ENCODE measurements at regions not wholly inside any gene's neighbourhood (a gene's known extent, or its start where the extent isn't known, plus 50 kb on each side); places are given as distances from the start of the nearest gene placed in this dataset.

GRCh38 chr1:56297904-56298303, 281.5 kb downstream of the PLPP3 start:
- TF ChIP-seq, protein P1, sequence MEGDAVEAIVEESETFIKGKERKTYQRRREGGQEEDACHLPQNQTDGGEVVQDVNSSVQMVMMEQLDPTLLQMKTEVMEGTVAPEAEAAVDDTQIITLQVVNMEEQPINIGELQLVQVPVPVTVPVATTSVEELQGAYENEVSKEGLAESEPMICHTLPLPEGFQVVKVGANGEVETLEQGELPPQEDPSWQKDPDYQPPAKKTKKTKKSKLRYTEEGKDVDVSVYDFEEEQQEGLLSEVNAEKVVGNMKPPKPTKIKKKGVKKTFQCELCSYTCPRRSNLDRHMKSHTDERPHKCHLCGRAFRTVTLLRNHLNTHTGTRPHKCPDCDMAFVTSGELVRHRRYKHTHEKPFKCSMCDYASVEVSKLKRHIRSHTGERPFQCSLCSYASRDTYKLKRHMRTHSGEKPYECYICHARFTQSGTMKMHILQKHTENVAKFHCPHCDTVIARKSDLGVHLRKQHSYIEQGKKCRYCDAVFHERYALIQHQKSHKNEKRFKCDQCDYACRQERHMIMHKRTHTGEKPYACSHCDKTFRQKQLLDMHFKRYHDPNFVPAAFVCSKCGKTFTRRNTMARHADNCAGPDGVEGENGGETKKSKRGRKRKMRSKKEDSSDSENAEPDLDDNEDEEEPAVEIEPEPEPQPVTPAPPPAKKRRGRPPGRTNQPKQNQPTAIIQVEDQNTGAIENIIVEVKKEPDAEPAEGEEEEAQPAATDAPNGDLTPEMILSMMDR (IDR thresholded peaks at IDR 0.05; ENCODE audit: extremely low read depth, insufficient read depth, missing control alignments), result no peak
- DNase-seq (ENCODE audit: low spot score), result no peak
- in situ Hi-C loops (cut with MboI; ENCODE audit: low pct_unique_long_range_greater_than_20kb, low sequenced_read_pairs, unreplicated experiment), result no loop called here

DNA sequence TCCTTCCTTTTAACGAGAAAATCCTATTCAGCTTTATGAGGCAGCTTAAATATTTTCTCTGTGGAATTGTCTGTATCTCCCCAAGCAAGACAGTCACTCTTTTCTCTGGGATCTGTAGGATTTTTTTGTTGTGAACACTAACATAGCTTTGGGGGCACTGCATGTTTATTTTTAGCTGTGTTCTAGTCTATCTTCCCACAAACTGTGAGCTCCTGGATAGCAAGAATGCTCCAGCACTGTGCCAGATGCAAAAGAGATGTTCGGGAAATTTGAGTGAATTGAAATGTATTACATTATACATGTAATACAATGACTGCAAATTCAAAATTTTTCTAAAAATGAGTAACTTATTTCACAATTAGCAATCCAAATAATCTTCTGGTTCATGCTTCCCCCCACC, 282.2 kb downstream of the PLPP3 start:
- TF ChIP-seq, protein P1 (IDR thresholded peaks at IDR 0.05; ENCODE audit: extremely low read depth, insufficient read depth, missing control alignments), result no peak
- DNase-seq (ENCODE audit: low spot score), result no peak
- in situ Hi-C loops (cut with MboI; ENCODE audit: low pct_unique_long_range_greater_than_20kb, low sequenced_read_pairs, unreplicated experiment), result no loop called here

DNA sequence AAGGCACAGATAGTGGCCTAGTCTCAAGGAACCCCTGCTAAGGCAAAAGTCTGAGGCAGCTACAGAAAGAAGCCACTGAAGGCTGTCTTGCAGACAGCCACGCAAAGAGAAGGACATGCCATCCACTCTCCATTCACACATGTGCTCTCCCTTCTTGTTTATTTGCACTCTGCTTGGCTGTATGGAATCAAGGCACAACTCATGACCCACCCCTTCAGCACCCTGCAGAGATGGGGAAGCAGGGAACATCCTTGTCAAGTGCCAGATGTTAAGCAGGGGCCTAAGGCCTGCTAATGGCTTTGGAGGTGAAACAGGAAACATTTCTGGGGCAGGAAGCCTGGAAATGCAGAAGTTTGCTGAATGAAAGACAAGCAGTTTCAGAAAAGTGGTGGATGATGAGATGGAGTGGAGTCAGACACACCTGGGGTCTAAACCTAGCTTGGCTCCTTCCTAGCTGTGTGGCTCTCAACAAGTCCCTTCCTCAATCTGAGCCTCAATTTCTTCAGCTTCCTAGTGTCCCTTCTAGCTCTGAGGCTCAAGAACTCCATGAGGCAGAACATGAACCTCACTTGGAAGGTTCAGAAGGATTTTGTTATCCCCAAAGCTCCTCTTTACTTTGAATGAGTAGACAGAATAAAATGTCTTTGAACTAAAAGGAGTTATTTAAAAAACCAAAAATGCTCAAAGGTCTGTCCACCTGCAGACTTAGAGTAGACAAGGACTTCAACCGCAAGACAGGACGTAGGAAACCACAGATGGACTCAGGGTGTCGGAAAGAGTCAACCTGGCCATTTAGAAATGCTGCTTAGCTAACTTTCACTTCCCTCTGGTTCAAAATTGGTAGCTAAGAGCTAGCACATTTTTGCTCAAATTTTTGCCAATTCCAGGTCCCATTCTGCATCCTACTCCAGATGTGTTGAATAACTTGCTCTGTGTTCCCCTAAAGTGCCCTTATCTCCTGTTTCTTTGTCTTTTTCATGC, 283.1 kb downstream of the PLPP3 start:
- no peak for DNase-seq (ENCODE audit: low spot score)
- TF ChIP-seq, protein P1 (IDR thresholded peaks at IDR 0.05; ENCODE audit: extremely low read depth, insufficient read depth, missing control alignments), result no peak
- in situ Hi-C loops (cut with MboI; ENCODE audit: low pct_unique_long_range_greater_than_20kb, low sequenced_read_pairs, unreplicated experiment), result no loop called here

DNA sequence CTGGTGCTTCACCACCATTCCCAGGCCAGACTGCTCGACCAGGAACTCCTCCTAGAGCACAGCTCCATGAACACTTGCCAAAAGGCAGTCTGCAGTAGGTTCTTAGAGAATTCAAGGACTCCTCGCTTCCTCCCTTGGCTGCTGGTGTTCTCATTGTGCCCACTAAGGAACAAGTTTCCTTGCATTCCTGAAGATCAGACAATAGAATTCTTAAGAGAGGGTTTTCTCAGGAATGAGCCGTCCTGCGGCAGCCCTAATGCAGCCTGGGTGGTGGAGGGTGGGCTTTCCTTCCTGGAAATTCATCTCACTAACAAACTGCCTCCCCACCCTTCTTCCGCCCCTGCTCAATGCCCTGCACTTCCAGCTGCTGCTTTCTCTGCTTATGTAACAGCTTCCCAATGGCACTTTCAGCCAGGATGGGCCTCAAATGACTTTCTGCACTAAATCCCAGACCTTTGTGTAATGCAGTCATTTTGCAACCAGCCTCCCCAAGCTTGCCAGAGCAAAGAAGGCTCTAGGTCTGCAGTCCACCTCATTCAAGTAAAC, 287.9 kb downstream of the PLPP3 start:
- in situ Hi-C loops (cut with MboI; ENCODE audit: low pct_unique_long_range_greater_than_20kb, low sequenced_read_pairs, unreplicated experiment), result no loop called here
- DNase-seq (ENCODE audit: low spot score), result no peak

GRCh38 chr1:56289260-56289659, 290.1 kb downstream of the PLPP3 start:
- TF ChIP-seq, protein P1 (IDR thresholded peaks at IDR 0.05; ENCODE audit: extremely low read depth, insufficient read depth, missing control alignments), result no peak
- in situ Hi-C loops (cut with MboI; ENCODE audit: low pct_unique_long_range_greater_than_20kb, low sequenced_read_pairs, unreplicated experiment), result no loop called here
- DNase-seq (ENCODE audit: low spot score), result no peak

More for the DNA sequence above, 287.9 kb downstream of the PLPP3 start:
- TF ChIP-seq, protein P1 (IDR thresholded peaks at IDR 0.05; ENCODE audit: extremely low read depth, insufficient read depth, missing control alignments), result no peak

DNA sequence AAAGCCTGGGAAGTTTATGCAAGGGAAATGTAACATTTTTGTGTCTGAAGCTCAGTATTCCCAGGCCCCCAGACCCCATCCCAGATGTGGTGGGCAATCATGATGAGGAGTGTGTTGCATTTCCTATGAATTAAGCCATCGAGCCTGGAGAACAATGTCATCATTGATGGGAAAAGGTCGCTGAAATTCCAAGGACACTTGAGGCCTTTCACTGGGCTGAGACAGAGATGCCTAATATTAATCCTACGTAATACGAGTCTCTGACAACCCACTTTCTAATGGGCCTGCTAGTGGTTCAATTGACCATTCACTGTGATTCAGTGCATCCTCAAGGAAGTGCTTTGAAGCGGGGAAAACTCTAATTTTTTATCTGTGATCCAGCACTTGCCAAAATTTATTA, 291.6 kb downstream of the PLPP3 start:
- TF ChIP-seq, protein P1 (IDR thresholded peaks at IDR 0.05; ENCODE audit: extremely low read depth, insufficient read depth, missing control alignments), result no peak
- DNase-seq (ENCODE audit: low spot score), result no peak
- in situ Hi-C loops (cut with MboI; ENCODE audit: low pct_unique_long_range_greater_than_20kb, low sequenced_read_pairs, unreplicated experiment), result no loop called here
